Duodenal mucosa (tissue), 2 donors: ENCODE measurements at regions not wholly inside any gene's neighbourhood (a gene's known extent, or its start where the extent isn't known, plus 50 kb on each side); places are given as distances from the start of the nearest gene placed in this dataset.
"Not testable (repeated sequence)": the region's sequence is repeated elsewhere in the genome, so short reads cannot be mapped to it uniquely, and the experiment has no call there.

Source experiments
- H3K27ac ChIP-seq: one replicate; pipeline ENCODE4 v1.7.0; 2013; ENCODE audit warnings: low read depth, low read length
- H3K27me3 ChIP-seq, 2 donors: one replicate each; pipeline ENCODE4 v1.7.0; 2013; ENCODE audit warnings: low read length in 2 of 2, control low read depth in 1 of 2; ENCODE audit not compliant: insufficient read depth in 2 of 2, control insufficient read depth in 1 of 2
- H3K36me3 ChIP-seq, 2 donors: one replicate each; pipeline ENCODE4 v1.7.0; 2013; ENCODE audit warnings: low read length in 2 of 2, control low read depth in 1 of 2; ENCODE audit not compliant: insufficient read depth in 2 of 2, control insufficient read depth in 1 of 2
- H3K4me1 ChIP-seq, 2 donors: one replicate each; pipeline ENCODE4 v1.7.0; 2013; ENCODE audit warnings: low read length in 2 of 2, control low read depth in 1 of 2; ENCODE audit not compliant: insufficient read depth in 2 of 2, control insufficient read depth in 1 of 2
- H3K4me3 ChIP-seq, 2 donors: one replicate each; pipeline ENCODE4 v1.7.0; 2013; ENCODE audit warnings: low read length in 2 of 2, low read depth in 1 of 2
- H3K9ac ChIP-seq, 2 donors: one replicate each; pipeline ENCODE4 v1.7.0; 2013; ENCODE audit warnings: low read length in 2 of 2, low read depth in 1 of 2
- H3K9me3 ChIP-seq, 2 donors: one replicate each; pipeline ENCODE4 v1.7.0; 2013; ENCODE audit warnings: low read length in 2 of 2, control low read depth in 1 of 2; ENCODE audit not compliant: control insufficient read depth in 1 of 2

GRCh38 chr2:35591886-35592285 is 763.7 kb upstream of the CRIM1 start:
- Histone ChIP-seq H3K27me3 (no peaks in the 10 kb centered on the region), H3K27ac (no peak overlapping the region), H3K4me1 (no peaks in the 10 kb centered on the region), H3K9me3 (peaks cover 0 to 8% of the 10 kb centered on the region in 2 donors), H3K36me3 (no peaks in the 10 kb centered on the region), H3K4me3 (no peak overlapping the region), H3K9ac (no peak overlapping the region)

GRCh38 chr2:35585972-35586371 is 769.6 kb upstream of the CRIM1 start:
- Histone ChIP-seq H3K9ac (no peak overlapping the region), H3K27me3 (no peaks in the 10 kb centered on the region), H3K36me3 (no peaks in the 10 kb centered on the region), H3K9me3 (peaks cover 0 to 22% of the 10 kb centered on the region in 2 donors), H3K27ac (no peak overlapping the region), H3K4me3 (no peak overlapping the region), H3K4me1 (no peaks in the 10 kb centered on the region)

- no peaks in the 10 kb centered on the region for H3K36me3 ChIP-seq
- no peak overlapping the region for H3K4me3 ChIP-seq
- peaks cover 0 to 22% of the 10 kb centered on the region in 2 donors for H3K9me3 ChIP-seq
- H3K9ac ChIP-seq = no peak overlapping the region
- H3K27ac ChIP-seq = no peak overlapping the region
- H3K4me1 ChIP-seq = no peaks in the 10 kb centered on the region
- no peaks in the 10 kb centered on the region for H3K27me3 ChIP-seq
These were observed 772.9 kb upstream of the CRIM1 start for GRCh38 chr2:35582637-35583036.

- H3K9me3 ChIP-seq = peaks cover 0 to 14% of the 10 kb centered on the region in 2 donors
- H3K36me3 ChIP-seq = no peaks in the 10 kb centered on the region
- H3K4me1 ChIP-seq = no peaks in the 10 kb centered on the region
- H3K4me3 ChIP-seq = no peak overlapping the region
- no peak overlapping the region for H3K27ac ChIP-seq
- no peak overlapping the region for H3K9ac ChIP-seq
- no peaks in the 10 kb centered on the region for H3K27me3 ChIP-seq
These were observed 774.6 kb upstream of the CRIM1 start for GRCh38 chr2:35580956-35581355.

GRCh38 chr2:35568574-35568973 is 787.0 kb upstream of the CRIM1 start:
- H3K9ac ChIP-seq, H3K36me3 ChIP-seq, H3K9me3 ChIP-seq, H3K27ac ChIP-seq, H3K4me3 ChIP-seq, H3K4me1 ChIP-seq, H3K27me3 ChIP-seq: not testable (repeated sequence)

- Histone ChIP-seq H3K9ac (no peak overlapping the region), H3K27ac (no peak overlapping the region), H3K27me3 (no peaks in the 10 kb centered on the region), H3K9me3 (peaks cover 0 to 3% of the 10 kb centered on the region in 2 donors), H3K36me3 (no peaks in the 10 kb centered on the region), H3K4me1 (no peaks in the 10 kb centered on the region), H3K4me3 (no peak overlapping the region)
These were observed 793.1 kb upstream of the CRIM1 start for GRCh38 chr2:35562488-35562887.

GRCh38 chr2:35548171-35548570 is 807.4 kb upstream of the CRIM1 start:
- Histone ChIP-seq H3K36me3 (no peaks in the 10 kb centered on the region), H3K4me1 (no peaks in the 10 kb centered on the region), H3K27ac (no peak overlapping the region), H3K4me3 (no peak overlapping the region), H3K9ac (no peak overlapping the region), H3K27me3 (no peaks in the 10 kb centered on the region), H3K9me3 (peaks cover 3% of the 10 kb centered on the region in 2 donors)

- Histone ChIP-seq H3K4me3 (no peak overlapping the region), H3K27ac (no peak overlapping the region), H3K9ac (no peak overlapping the region), H3K9me3 (peaks cover 3% of the 10 kb centered on the region in 2 donors), H3K36me3 (no peaks in the 10 kb centered on the region), H3K4me1 (no peaks in the 10 kb centered on the region), H3K27me3 (no peaks in the 10 kb centered on the region)
These were observed 810.3 kb upstream of the CRIM1 start for GRCh38 chr2:35545301-35545700.

GRCh38 chr2:35538796-35539195 is 816.8 kb upstream of the CRIM1 start:
- no peaks in the 10 kb centered on the region for H3K27me3 ChIP-seq
- no peaks in the 10 kb centered on the region for H3K9me3 ChIP-seq
- no peaks in the 10 kb centered on the region for H3K36me3 ChIP-seq
- no peaks in the 10 kb centered on the region for H3K4me1 ChIP-seq
- no peak overlapping the region for H3K27ac ChIP-seq
- no peak overlapping the region for H3K9ac ChIP-seq
- no peak overlapping the region for H3K4me3 ChIP-seq

GRCh38 chr2:35530615-35531135 is 824.9 kb upstream of the CRIM1 start:
- Histone ChIP-seq H3K9me3 (peaks cover 4 to 19% of the 10 kb centered on the region in 2 donors), H3K4me1 (no peaks in the 10 kb centered on the region), H3K27ac (no peak overlapping the region), H3K4me3 (no peak overlapping the region), H3K36me3 (no peaks in the 10 kb centered on the region), H3K9ac (no peak overlapping the region), H3K27me3 (no peaks in the 10 kb centered on the region)

GRCh38 chr2:35526741-35527140 is 828.8 kb upstream of the CRIM1 start:
- Histone ChIP-seq H3K27me3 (no peaks in the 10 kb centered on the region), H3K27ac (no peak overlapping the region), H3K4me3 (no peak overlapping the region), H3K36me3 (no peaks in the 10 kb centered on the region), H3K9ac (no peak overlapping the region), H3K4me1 (no peaks in the 10 kb centered on the region), H3K9me3 (peaks cover 4 to 19% of the 10 kb centered on the region in 2 donors)
